ENCODE measurements at regions not wholly inside any gene's neighbourhood (a gene's known extent, or its start where the extent isn't known, plus 50 kb on each side); places are given as distances from the start of the nearest gene placed in this dataset.

DNA sequence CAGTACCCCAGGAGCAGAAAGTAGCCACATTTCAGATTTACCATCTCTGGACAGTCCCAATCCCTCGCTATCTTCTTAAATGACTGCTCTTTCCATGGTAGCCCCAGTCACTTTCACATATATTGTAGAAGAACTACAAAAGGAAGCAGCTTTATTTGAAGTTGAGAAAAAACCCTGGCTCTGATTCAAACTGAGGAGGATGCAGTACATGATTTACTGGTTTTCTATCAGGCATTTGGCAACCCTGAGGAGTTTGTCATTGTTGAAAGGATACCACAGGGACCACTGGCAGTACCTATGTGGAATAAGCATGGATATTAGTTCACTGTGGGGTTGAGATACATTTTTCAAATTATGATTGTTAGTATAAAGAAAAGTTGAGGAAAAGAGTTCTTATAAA, 640.9 kb upstream of the SETBP1 start:
- DNase-seq (ENCODE audit: low read depth in 4 of 4, low spot score in 3 of 4) = no peak

DNA sequence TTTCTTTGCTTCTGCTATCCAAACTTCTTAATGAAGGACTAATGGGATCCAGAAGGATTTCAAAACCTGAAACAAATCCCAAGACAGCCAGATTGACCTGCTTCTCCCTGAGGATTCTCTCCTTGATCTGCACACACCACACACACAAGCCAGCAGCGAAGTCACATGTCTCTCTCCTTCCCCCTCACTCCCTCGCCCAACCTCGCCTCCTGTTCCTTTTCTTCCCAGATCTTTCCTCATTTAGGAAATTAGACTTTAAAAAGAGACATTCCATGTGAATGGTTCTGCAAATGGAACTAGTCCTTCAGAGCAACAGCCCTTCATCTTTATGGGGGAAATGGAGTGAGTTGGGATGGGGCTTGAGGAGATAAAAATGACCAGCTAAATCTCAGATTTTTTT, 639.1 kb upstream of the SETBP1 start:
- DNase-seq (ENCODE audit: low read depth in 4 of 4, low spot score in 3 of 4) = no peak

DNA sequence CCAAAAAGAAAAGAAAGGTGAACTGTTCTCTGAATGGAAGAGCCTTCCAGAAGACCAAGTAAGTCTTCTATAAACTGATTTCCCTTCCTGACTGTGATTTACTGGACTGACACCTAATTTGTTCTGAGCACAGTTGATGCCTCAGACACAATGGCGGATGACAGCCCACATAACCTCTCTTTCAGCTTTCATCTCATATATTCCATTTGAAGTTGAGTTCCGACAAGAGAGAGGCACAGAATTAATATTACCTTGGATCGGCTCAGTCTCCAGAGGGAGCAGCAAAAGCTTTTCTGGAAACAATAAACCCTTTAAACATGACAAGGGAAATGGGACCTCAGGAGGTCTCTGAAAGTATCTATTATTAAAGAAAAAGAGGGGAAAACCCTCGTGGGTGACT, 638.7 kb upstream of the SETBP1 start:
- DNase-seq (ENCODE audit: low read depth in 4 of 4, low spot score in 3 of 4) = no peak

DNA sequence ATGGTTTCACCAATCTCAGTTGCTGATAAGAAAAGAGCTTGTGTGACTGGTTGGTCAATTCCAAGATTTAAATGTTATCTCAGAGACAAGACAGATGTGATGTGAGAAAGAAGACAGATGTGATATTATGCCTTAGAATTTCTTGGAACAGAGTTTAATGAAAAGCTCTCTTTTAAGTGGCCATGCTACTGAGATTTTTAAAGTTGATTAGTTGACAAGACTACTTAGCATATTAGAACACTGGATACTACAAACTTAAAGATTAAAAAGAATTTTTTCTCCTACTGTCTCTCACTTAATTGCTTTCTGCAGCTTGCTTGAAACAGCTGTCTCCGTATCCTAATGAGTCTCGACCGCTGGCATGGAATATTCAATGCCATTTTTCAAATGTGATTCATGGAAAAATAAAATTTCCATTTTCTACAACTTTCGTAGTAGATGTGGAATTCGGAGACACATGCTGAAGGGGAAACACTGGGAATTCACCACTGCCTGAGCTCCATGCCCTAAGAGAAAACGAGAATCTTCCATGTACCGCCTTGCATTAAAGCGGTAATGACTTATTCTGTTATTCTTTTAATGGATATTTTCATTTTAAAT, 634.2 kb upstream of the SETBP1 start:
- no peak for DNase-seq (ENCODE audit: low read depth in 4 of 4, low spot score in 3 of 4)

DNA sequence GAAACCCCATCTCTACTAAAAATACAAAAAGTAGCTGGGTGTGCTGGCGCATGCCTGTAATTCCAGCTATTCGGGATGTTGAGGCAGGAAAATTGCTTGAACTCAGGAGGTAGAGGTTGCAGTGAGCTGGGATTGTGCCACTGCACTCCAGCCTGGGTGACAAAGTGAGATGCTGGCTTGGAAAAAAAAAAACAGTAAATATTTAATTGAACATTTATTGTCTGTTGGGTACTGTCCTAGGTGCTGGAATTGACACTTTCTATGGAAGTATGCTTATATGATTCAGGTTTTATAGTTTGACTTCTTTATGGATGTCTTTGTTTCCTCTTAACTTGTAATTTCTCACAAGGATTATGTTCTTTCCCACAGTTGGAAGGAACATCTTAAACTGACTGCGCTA, 633.1 kb upstream of the SETBP1 start:
- no peak for DNase-seq (ENCODE audit: low read depth in 4 of 4, low spot score in 3 of 4)

DNA sequence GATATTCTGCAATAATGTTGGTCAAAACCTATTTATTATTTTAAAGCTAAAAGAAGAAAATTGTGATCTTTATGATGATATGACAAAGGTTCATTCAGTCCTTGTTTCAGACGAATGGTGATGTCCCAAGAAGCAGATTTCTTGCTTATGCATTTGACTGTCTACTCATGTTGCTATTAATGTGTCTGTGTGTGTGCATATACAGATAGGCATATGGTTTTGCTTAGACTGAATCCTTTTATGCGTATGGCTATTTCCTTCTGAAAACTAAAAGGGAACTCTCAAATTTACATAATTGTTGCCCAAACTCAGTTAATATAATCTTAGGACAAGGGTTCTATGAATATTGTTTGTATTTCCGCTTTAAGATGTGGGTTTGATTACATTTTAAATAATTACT, 632.3 kb upstream of the SETBP1 start:
- no peak for DNase-seq (ENCODE audit: low read depth in 4 of 4, low spot score in 3 of 4)

DNA sequence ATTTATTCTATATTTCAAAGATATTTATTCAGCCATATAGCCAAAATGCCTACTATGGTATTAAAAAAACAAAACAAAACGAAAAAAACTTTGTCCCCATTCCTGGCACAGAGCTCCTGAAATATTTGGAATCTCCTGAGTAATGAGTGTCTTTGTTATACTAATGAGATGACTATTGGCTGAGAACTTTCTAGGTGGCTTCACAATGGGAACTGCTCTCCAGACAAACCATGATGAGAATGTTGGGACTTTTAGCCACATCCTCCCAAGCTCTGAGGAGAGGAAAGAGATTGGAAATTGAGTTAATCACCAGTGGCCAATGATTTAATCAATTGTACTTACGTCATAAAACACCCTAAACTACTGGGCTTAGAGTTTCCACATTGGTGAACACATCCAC, 631.8 kb upstream of the SETBP1 start:
- DNase-seq (ENCODE audit: low read depth in 4 of 4, low spot score in 3 of 4) = no peak

DNA sequence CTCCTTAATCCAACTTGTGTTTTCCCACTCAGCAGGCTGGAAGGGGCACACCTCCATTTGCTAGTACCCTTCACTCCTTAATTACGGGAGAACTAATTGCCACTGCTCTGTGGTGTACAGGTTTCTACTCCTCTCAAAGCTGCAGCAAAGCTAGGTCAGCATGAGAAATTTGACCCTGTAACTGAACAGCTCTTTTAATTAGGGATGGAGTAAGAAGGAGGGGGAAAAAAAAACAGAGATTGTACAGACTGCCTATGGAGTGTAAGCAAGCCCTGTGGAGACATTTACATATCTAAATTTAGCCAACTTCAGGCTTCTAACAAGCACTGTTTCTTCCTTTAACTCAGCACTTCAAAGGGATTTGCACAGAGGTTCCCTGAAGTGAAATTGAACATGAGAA, 629.7 kb upstream of the SETBP1 start:
- DNase-seq (ENCODE audit: low read depth in 4 of 4, low spot score in 3 of 4) = peak in 1 of 4 donors; percentile 15

DNA sequence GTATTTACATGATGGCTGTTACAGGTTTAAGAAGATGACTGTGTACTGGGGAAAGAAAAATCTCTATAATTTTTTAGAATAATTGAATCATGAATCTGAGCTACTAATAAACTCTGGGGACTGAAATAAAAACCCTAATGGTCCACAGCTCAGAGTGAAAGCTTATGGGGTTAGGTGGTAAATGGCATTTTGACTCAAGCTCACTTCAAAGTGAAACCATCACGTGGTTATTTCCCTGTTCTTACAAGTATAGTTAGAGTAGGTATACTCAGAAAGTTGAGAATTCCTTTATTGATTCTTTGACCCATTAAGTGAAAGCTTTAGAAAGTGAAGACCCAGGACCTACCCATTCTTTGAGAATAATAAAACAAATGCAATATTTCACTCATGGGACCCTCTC, 626.2 kb upstream of the SETBP1 start:
- DNase-seq (ENCODE audit: low read depth in 4 of 4, low spot score in 3 of 4) = no peak

DNA sequence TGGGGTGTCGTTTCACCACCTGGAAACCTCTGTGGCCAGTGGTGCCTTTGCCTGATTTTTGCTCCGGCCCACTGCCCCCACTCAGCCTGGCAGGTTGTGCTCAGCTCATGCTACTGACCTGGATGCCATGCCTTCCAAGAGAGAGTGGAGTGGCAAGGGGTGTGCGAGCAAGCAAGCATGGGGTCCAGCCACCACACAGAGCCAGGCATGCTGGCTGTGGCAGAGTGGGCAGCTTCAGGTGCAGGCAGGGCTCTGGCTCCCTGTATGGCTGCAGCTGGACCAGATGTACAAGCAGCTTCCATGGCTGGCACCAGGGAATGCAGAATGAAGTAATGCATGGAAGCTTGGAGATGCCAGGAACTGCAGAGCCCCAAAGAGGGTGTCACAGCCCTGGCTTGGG, 620.5 kb upstream of the SETBP1 start:
- no peak for DNase-seq (ENCODE audit: low read depth in 4 of 4, low spot score in 3 of 4)

DNA sequence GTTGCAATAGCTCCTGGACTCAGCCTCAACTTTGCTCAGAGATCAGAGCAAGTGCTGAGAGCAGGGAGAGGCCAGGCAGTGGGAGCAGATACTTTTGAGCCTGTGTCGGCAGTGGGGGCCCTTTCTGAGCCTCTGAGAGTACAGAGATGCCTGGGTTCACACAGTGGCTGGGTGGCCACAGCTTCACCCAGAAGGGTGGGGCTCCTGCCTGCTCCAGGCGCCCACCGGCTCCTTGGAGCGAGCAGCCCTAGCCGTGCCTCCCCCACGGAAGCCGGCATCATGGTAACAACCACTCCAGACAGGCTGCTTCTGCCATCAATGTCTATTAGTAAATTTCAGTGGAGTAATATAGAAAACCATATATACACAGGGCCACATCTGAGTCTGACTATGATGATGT, 619.2 kb upstream of the SETBP1 start:
- no peak for DNase-seq (ENCODE audit: low read depth in 4 of 4, low spot score in 3 of 4)

DNA sequence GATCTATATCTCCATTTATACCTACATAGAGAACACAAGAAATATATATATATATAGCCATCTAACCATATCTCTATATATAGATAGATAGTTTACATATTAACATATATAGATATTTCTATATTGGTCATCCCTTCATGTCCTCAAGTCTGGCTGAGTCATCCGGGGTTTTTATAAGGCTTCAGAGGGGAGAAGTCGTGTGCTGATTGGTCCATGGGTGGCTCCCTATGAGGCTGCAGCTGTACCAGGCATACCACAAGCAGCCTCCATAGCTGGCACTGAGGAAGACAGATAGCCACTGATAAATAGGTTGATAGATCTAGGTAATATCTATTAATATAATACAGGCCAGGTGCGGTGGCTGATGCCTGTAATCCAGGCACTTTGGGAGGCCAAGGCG, 618.3 kb upstream of the SETBP1 start:
- DNase-seq (ENCODE audit: low read depth in 4 of 4, low spot score in 3 of 4) = no peak

DNA sequence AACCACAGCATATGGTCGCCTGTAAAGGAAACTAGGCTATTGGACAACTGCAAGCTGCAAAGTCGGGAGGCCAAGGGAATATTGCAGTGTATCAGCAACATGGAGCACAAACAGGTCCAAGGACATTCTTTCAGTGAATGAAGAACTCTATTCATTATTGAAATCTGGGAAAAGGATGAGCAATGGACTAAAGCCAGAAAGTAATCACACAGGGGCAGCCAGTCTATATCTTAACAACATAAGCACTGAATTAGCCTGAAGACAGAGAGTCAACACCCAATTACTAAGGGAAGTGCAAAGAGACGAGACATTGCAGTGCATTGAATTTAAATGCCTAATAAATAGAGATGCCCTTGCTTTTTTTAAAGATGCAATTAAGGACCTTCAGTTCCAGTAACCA, 615.5 kb upstream of the SETBP1 start:
- DNase-seq (ENCODE audit: low read depth in 4 of 4, low spot score in 3 of 4) = no peak

DNA sequence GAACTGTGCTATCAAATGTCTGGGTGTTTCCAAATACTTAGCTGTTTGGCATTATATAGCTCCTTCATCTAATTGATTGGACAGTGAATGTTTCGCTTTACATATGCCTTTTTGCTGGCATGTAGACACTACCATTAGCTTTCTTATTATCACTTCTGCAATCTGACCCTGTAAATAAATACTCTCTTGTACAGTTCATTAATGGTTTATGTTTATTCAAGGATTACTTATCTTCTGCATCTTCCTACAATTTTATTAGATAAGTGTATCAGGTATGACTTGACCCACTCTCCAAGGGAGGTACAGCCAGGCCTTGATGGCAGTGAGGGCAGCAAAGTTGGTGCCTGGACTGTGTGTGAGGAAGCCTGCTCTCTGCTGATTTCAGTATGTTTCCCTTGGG, 614.1 kb upstream of the SETBP1 start:
- DNase-seq (ENCODE audit: low read depth in 4 of 4, low spot score in 3 of 4) = no peak

DNA sequence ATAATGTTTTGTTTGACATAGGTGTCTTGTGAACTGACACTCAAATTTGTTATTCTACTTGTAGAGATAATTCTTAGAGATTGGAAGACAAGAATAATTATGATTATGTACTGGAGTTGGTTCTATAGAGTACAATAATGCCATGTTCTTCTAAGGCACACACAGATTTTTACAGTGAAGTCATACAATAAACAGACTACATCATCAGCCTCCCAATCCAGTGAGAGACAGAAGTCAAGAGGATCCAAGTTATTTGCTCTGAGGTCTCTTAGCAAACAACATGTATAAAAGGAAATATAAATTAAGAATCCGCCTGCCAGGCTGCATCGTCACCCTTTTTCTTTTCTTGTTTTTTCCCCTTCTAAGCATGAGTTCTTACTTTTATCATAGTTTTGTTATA, 613.5 kb upstream of the SETBP1 start:
- DNase-seq (ENCODE audit: low read depth in 4 of 4, low spot score in 3 of 4) = no peak

DNA sequence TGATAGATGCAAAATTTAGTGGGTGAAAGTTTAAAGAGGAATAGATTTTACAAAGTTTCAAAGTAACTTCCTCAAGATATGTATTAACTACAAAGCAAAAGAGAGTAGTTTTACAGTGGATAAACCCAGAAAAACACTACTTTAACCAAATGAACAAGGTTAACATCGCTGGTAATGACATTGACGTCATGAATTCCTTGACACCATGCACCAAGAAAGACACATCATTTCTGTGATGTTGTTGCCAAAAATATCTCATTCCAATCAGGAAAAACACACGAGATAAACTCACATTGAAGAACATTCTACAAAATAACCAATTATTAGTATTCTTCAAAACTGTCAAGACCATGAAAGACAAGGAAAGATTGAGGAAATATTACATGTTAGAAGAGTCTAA, 605.6 kb upstream of the SETBP1 start:
- DNase-seq (ENCODE audit: low read depth in 4 of 4, low spot score in 3 of 4) = no peak

DNA sequence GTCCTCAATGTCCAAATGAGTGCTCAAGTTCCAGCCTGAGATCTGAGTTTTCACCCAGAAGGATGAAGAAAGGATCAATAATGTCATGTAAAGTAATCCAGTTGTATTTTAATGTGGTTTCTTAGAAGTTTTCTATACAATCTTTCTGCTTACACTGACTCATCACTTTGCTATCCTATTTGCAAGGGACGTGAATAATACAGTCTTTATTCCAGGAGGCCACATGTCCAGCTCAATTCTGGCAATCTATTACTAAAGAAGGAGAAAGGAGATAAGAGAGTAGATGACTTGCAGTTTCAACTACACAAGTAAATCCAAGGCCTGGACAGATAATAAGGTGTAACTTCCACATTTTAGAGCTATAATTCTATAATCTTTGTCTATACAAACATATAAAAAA, 601.1 kb upstream of the SETBP1 start:
- DNase-seq (ENCODE audit: low read depth in 4 of 4, low spot score in 3 of 4) = no peak

DNA sequence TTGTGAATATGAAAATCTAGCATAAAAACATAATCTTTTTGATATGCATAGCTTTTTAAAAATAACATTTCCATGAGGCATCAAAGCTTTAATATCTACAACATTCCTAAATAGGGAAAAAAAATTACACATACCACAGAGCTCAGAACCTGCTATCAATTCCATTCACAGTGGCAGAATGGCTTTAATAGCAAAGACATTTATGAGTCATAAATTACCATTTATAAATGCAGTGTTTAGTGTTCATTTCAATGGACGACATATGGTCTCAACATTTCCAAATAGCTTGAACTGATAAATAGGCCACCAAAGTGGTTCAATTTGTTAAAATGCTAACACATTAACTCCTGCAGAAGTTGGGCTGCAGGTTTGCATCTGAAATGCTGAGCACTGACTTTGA, 600.6 kb upstream of the SETBP1 start:
- DNase-seq (ENCODE audit: low read depth in 4 of 4, low spot score in 3 of 4) = no peak

DNA sequence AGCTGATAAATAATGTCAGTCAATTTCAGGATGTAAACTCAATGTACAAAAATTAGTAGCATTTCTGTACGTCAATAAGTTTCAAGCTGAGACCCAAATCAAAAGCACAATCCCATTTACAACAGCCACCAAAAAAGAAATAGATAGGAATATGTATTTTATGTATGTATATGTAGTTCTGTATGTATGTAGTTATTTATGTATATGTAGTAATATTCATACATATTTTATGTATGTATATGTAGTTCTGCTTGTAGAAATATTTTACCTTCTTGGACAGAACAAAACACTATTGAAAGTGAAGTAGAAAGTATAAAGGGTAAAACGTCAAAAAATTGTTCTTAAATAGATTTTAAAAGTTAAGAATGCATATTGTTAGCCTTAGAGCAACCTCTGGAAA, 591.0 kb upstream of the SETBP1 start:
- no peak for DNase-seq (ENCODE audit: low read depth in 4 of 4, low spot score in 3 of 4)

DNA sequence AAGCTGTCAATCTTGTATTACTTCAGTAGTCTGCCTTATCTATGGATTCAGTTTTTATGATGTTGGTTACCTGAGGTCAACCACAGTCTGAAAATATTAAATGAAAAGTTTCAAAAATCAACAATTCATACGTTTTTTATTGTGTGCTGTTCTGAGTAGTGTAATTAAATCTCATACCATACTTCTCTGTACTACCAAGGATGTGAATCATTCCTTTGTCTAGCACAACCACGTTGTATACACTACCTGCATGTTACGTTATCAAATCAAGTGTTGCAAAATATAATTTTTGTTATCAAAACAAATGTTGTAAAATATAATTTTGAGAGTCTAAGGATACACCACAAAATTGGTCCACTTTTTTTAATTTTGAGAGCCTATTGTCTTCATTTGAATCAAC, 590.2 kb upstream of the SETBP1 start:
- no peak for DNase-seq (ENCODE audit: low read depth in 4 of 4, low spot score in 3 of 4)

DNA sequence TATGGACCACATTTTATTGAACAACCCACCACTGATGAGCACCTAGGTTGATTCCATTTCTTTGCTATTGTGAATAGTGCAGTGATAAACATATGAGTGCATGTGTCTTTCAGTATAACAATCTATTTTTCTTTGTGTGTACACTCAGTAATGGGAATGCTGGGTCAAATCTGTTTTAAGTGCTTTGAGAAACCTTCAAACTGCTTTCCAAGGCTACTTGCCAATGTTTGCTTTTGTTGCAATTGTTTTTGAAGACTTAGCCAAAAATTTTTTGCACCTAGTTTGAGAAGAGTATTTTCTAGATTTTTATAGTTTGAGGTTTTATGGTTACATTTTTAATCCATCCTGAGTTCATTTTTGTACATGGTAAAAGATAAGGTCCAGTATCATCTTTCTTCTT, 587.4 kb upstream of the SETBP1 start:
- DNase-seq (ENCODE audit: low read depth in 4 of 4, low spot score in 3 of 4) = no peak

DNA sequence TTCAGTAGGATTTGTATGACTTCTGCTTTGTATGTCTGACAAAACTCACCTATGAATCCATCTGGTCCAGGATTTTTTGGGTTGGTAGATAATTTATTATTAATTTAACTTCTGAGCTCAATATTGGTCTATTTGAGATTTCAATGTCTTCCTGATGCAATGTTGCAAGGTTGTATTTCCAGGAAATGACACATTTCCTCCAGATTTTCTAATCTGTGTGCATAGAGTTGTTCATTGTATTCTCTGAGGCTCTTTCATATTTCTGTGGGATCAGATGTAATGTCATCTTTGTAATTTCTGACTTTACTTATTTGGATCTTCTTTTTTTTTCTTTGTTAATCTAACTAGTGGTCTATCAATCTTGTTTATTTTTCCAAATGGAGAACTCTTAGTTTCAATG, 584.7 kb upstream of the SETBP1 start:
- no peak for DNase-seq (ENCODE audit: low read depth in 4 of 4, low spot score in 3 of 4)

DNA sequence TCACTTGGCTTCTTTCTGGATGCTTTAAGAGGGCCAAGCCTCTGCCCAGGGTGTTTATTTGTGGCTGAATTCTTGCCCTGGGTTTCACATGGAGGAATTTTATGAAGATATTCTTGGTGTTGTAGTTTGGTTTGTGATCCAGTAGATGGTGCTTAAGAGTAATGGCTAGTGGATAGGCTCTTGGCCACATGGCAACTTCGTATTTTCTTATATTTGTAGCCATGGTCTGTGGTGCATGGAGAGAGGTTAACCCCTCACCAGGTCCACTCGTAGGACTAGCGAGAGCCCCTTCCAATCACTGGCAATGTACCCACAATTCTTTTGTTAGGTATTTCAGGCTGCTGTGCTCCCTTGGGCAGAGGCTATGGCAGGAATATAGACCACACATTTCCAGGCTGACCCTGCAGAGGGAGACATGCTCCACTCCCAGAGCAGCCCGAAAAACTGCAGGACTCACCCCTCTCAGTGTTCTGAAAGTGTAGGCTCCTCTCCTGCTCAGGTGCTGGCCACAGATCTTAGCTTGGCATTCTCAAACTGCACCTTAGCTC, 582.1 kb upstream of the SETBP1 start:
- DNase-seq (ENCODE audit: low read depth in 4 of 4, low spot score in 3 of 4) = no peak

Measured in left renal pelvis (tissue), 4 donors.